Keratinocyte (primary cell): ENCODE measurements at regions not wholly inside any gene's neighbourhood (a gene's known extent, or its start where the extent isn't known, plus 50 kb on each side); places are given as distances from the start of the nearest gene placed in this dataset.

Source experiments
- DNase-seq: peaks from one replicate; pipeline ENCODE4 v3.0.0-alpha.2; 2011; ENCODE audit warnings: low read depth, missing footprints, low spot score
- FAIRE-seq: peaks from 2 replicates; lab custom pipeline; 2011; peaks lifted over from hg19 to GRCh38; lab: Jason Lieb, UNC
- H2AFZ ChIP-seq: 2 replicates; pipeline ENCODE4 v1.6.0; 2012; ENCODE audit warnings: low read length, control low read depth, inconsistent platforms; ENCODE audit not compliant: control insufficient read depth
- H3K27ac ChIP-seq: 2 replicates; pipeline ENCODE4 v1.5.1; 2011; ENCODE audit warnings: low read length; ENCODE audit not compliant: control insufficient read depth, insufficient read depth
- H3K27me3 ChIP-seq: 3 replicates; pipeline ENCODE4 v1.6.0; 2011; ENCODE audit warnings: low read length; ENCODE audit not compliant: control insufficient read depth, insufficient read depth; ENCODE audit errors: extremely low read depth
- H3K36me3 ChIP-seq, 2 experiments: 2 replicates in 1 of 2; 3 replicates in 1 of 2; pipeline ENCODE4 v1.5.1; 2011; ENCODE audit warnings: low read length in 2 of 2, mild to moderate bottlenecking in 1 of 2; ENCODE audit not compliant: control insufficient read depth in 2 of 2, insufficient read depth in 2 of 2; ENCODE audit errors: extremely low read depth in 1 of 2
- H3K4me1 ChIP-seq: 3 replicates; pipeline ENCODE4 v1.5.1; 2011; ENCODE audit warnings: low read length; ENCODE audit not compliant: control insufficient read depth, insufficient read depth; ENCODE audit errors: extremely low read depth
- H3K4me2 ChIP-seq: 3 replicates; pipeline ENCODE4 v1.6.0; 2011; ENCODE audit warnings: low read depth, low read length; ENCODE audit not compliant: control insufficient read depth, insufficient read depth; ENCODE audit errors: extremely low read depth
- H3K4me3 ChIP-seq, 3 experiments: fragments of 200-600 bp in 1 of 3; sonication (generic) in 1 of 3; 2 replicates in 2 of 3; 3 replicates in 1 of 3; pipeline ENCODE4 v1.5.1; 2011 to 2016; ENCODE audit warnings: low read length in 3 of 3, mild to moderate bottlenecking in 3 of 3, control low read depth in 2 of 3, inconsistent platforms in 1 of 3, low read depth in 1 of 3, mixed read lengths in 1 of 3, mixed run types in 1 of 3, moderate library complexity in 1 of 3; ENCODE audit not compliant: control insufficient read depth in 2 of 3, insufficient read depth in 2 of 3; ENCODE audit errors: extremely low read depth in 1 of 3
- H3K79me2 ChIP-seq: 2 replicates; pipeline ENCODE4 v1.6.0; 2012; ENCODE audit warnings: low read length; ENCODE audit not compliant: control insufficient read depth, insufficient read depth
- H3K9ac ChIP-seq: 3 replicates; pipeline ENCODE4 v1.6.0; 2011; ENCODE audit warnings: low read length; ENCODE audit not compliant: control insufficient read depth, insufficient read depth; ENCODE audit errors: extremely low read depth
- H3K9me1 ChIP-seq: 3 replicates; pipeline ENCODE4 v1.6.0; 2011; ENCODE audit warnings: low read length; ENCODE audit not compliant: control insufficient read depth, insufficient read depth; ENCODE audit errors: extremely low read depth
- H3K9me3 ChIP-seq: 2 replicates; pipeline ENCODE4 v1.5.1; 2012; ENCODE audit warnings: low read depth, low read length; ENCODE audit not compliant: control insufficient read depth
- H4K20me1 ChIP-seq: 3 replicates; pipeline ENCODE4 v1.6.0; 2011; ENCODE audit warnings: low read length; ENCODE audit not compliant: control insufficient read depth, insufficient read depth; ENCODE audit errors: extremely low read depth
- CTCF ChIP-seq, 3 experiments: IDR thresholded peaks in 1 of 3; conservative IDR thresholded peaks in 1 of 3; optimal IDR thresholded peaks in 1 of 3; 2 replicates in 2 of 3; 3 replicates in 1 of 3; pipeline versions ENCODE3 to v1.5.1; 2011; ENCODE audit warnings: low read length in 3 of 3, mild to moderate bottlenecking in 3 of 3, moderate library complexity in 2 of 3, control low read depth in 1 of 3, inconsistent platforms in 1 of 3; ENCODE audit not compliant: insufficient read depth in 2 of 3; ENCODE audit errors: extremely low read depth in 1 of 3
- EZH2 ChIP-seq: IDR thresholded peaks from one replicate; pipeline ENCODE4 v1.6.1; 2012; ENCODE audit warnings: inconsistent platforms, mild to moderate bottlenecking, low read length, moderate library complexity
- dilution Hi-C: fragments of 300-500 bp; cut with MboI; formaldehyde crosslinking; loops from one replicate; pipeline ENCODE4 v1.7.0; 2020; ENCODE audit warnings: low sequenced_read_pairs; ENCODE audit not compliant: extremely low pct_ligation_motif_present

GRCh38 chr10:64659311-64659710 lies 1138.1 kb downstream of the REEP3 start:
- no peak for TF ChIP-seq EZH2
- no peak for TF ChIP-seq CTCF (optimal IDR thresholded peaks at IDR 0.05 in 1 of 3, IDR thresholded peaks at IDR 0.05 in 1 of 3, conservative IDR thresholded peaks at IDR 0.05 in 1 of 3; ENCODE audit: extremely low read depth in 1 of 3, insufficient read depth in 2 of 3, low read length in 3 of 3)
- DNase-seq = no peak

GRCh38 chr10:64682043-64682442 lies 1160.8 kb downstream of the REEP3 start:
- dilution Hi-C loops = no loop called here
- Histone ChIP-seq H3K4me3 (no peak overlapping the region), H3K4me1 (no peaks in the 10 kb centered on the region), H3K27ac (no peak overlapping the region), H3K9ac (no peak overlapping the region), H3K36me3 (no peaks in the 10 kb centered on the region), H3K9me3 (no peaks in the 10 kb centered on the region), H3K4me2 (no peak overlapping the region), H3K9me1 (no peaks in the 10 kb centered on the region), H4K20me1 (no peaks in the 10 kb centered on the region), H2AFZ (no peak overlapping the region), H3K79me2 (no peaks in the 10 kb centered on the region), H3K27me3 (no peaks in the 10 kb centered on the region)
- no peak for FAIRE-seq
- DNase-seq = no peak
- TF ChIP-seq EZH2 (no peak), CTCF (optimal IDR thresholded peaks at IDR 0.05 in 1 of 3, IDR thresholded peaks at IDR 0.05 in 1 of 3, conservative IDR thresholded peaks at IDR 0.05 in 1 of 3; ENCODE audit: extremely low read depth in 1 of 3, insufficient read depth in 2 of 3, low read length in 3 of 3) (no peak)

More at GRCh38 chr10:64659311-64659710, 1138.1 kb downstream of the REEP3 start:
- dilution Hi-C loops = no loop called here
- Histone ChIP-seq H2AFZ (no peak overlapping the region), H3K27me3 (no peaks in the 10 kb centered on the region), H3K4me2 (no peak overlapping the region), H3K9me1 (no peaks in the 10 kb centered on the region), H3K79me2 (no peaks in the 10 kb centered on the region), H4K20me1 (no peaks in the 10 kb centered on the region), H3K9me3 (no peaks in the 10 kb centered on the region), H3K27ac (no peak overlapping the region), H3K9ac (no peak overlapping the region), H3K4me1 (no peaks in the 10 kb centered on the region), H3K36me3 (no peaks in the 10 kb centered on the region), H3K4me3 (no peak overlapping the region)
- no peak for FAIRE-seq
